GM12878 (cell line): ENCODE measurements at regions not wholly inside any gene's neighbourhood (a gene's known extent, or its start where the extent isn't known, plus 50 kb on each side); places are given as distances from the start of the nearest gene placed in this dataset.

Source experiments
- CBFB ChIP-seq: IDR thresholded peaks from 2 replicates; pipeline ENCODE4 v1.6.1; 2016; ENCODE audit warnings: antibody characterized with exemption, low read depth
- CTCF ChIP-seq, 3 experiments: IDR thresholded peaks in 2 of 3; conservative IDR thresholded peaks in 1 of 3; 2 replicates each; pipeline ENCODE4 v1.5.1; 2011; ENCODE audit warnings: low read depth in 3 of 3, low read length in 3 of 3, mild to moderate bottlenecking in 3 of 3, control low read depth in 2 of 3, moderate library complexity in 2 of 3, inconsistent platforms in 1 of 3, mixed read lengths in 1 of 3; ENCODE audit not compliant: control insufficient read depth in 2 of 3, insufficient read depth in 1 of 3; ENCODE audit errors: extremely low read depth in 1 of 3
- CUX1 ChIP-seq: IDR thresholded peaks from 2 replicates; pipeline ENCODE4 v1.6.1; 2012; ENCODE audit warnings: improper control_type of control experiment, low read depth, low read length; ENCODE audit not compliant: insufficient replicate concordance
- EZH2 ChIP-seq: IDR thresholded peaks from 2 replicates; pipeline ENCODE4 v1.6.1; 2012; ENCODE audit warnings: low read depth, mild to moderate bottlenecking, control low read depth, inconsistent platforms, low read length, borderline replicate concordance; ENCODE audit not compliant: control insufficient read depth
- FOXM1 ChIP-seq: IDR thresholded peaks from 2 replicates; pipeline ENCODE4 v1.6.1; 2012; ENCODE audit warnings: low read depth, mild to moderate bottlenecking, inconsistent platforms, low read length, moderate library complexity
- IRF3 ChIP-seq: fragments of 450-650 bp; IDR thresholded peaks from 2 replicates; pipeline ENCODE4 v1.6.1; 2014; ENCODE audit warnings: mild to moderate bottlenecking
- LARP7 ChIP-seq: fragments of 450-650 bp; IDR thresholded peaks from 2 replicates; pipeline ENCODE4 v1.6.1; 2017; ENCODE audit warnings: mild to moderate bottlenecking
- POLR2AphosphoS2 ChIP-seq: IDR thresholded peaks from 2 replicates; pipeline ENCODE4 v1.6.1; 2011; ENCODE audit warnings: low read depth, mild to moderate bottlenecking, low read length, improper control_type of control experiment, moderate library complexity
- POLR2AphosphoS5 ChIP-seq: IDR thresholded peaks from 2 replicates; pipeline ENCODE4 v1.6.1; 2011; ENCODE audit warnings: mild to moderate bottlenecking, low read length, inconsistent platforms
- SP1 ChIP-seq: IDR thresholded peaks from one replicate; pipeline ENCODE4 v1.6.1; 2011; ENCODE audit warnings: low read depth, low read length
- SUZ12 ChIP-seq: fragments of 200-600 bp; sonication (generic); IDR thresholded peaks from one replicate; pipeline ENCODE4 v1.6.1; 2018; ENCODE audit warnings: antibody characterized with exemption, mild to moderate bottlenecking; ENCODE audit not compliant: unreplicated experiment
- TAF1 ChIP-seq: IDR thresholded peaks from 2 replicates; pipeline ENCODE4 v1.6.1; 2011; ENCODE audit warnings: mild to moderate bottlenecking, low read depth, low read length, borderline replicate concordance
- TCF12 ChIP-seq: IDR thresholded peaks from 2 replicates; pipeline ENCODE4 v1.6.1; 2011; ENCODE audit warnings: low read depth, mild to moderate bottlenecking, low read length

- TF ChIP-seq TCF12 (no peak), CTCF (IDR thresholded peaks at IDR 0.05 in 2 of 3, conservative IDR thresholded peaks at IDR 0.05 in 1 of 3; ENCODE audit: control insufficient read depth in 2 of 3, extremely low read depth in 1 of 3, insufficient read depth in 1 of 3, low read depth in 3 of 3, low read length in 3 of 3) (no peak), FOXM1 (no peak), CBFB (no peak), POLR2AphosphoS5 (no peak), LARP7 (no peak), POLR2AphosphoS2 (no peak), SUZ12 (no peak), TAF1 (no peak), SP1 (no peak), EZH2 (no peak), CUX1 (no peak), IRF3 (no peak)
These were observed 136.8 kb upstream of the LRFN2 start for GRCh38 chr6:40723967-40724366.
